ENCODE measurements at regions not wholly inside any gene's neighbourhood (a gene's known extent, or its start where the extent isn't known, plus 50 kb on each side); places are given as distances from the start of the nearest gene placed in this dataset.
A peak's percentile ranks its signal among the peaks of the same experiment; 100 is the strongest.

GRCh38 chr2:207284556-207285472 lies 119.1 kb upstream of the KLF7 start:
- Mint-ChIP-seq H3K9me3 (no peaks in the 10 kb centered on the region), H3K4me3 (no peak overlapping the region), H3K4me1 (peaks cover 13% of the 10 kb centered on the region), H3K27ac (peak overlapping the region in 1 of 3 experiments; percentile 57), H3K27me3 (ENCODE audit: low read depth) (peaks cover 3% of the 10 kb centered on the region), H3K36me3 (ENCODE audit: low read depth) (no peaks in the 10 kb centered on the region)
- no peak for TF ChIP-seq CTCF (IDR thresholded peaks at IDR 0.05; ENCODE audit: unreplicated experiment in 3 of 3)

GRCh38 chr2:207285473-207285815 lies 119.7 kb upstream of the KLF7 start:
- Mint-ChIP-seq H3K4me1 (peaks cover 13% of the 10 kb centered on the region), H3K4me3 (no peak overlapping the region), H3K27me3 (ENCODE audit: low read depth) (peaks cover 3% of the 10 kb centered on the region), H3K9me3 (no peaks in the 10 kb centered on the region), H3K36me3 (ENCODE audit: low read depth) (no peaks in the 10 kb centered on the region), H3K27ac (peak overlapping the region in 1 of 3 experiments; percentile 57)
- TF ChIP-seq CTCF (IDR thresholded peaks at IDR 0.05; ENCODE audit: unreplicated experiment in 3 of 3): no peak

GRCh38 chr2:207286106-207286505 lies 120.4 kb upstream of the KLF7 start:
- peaks cover 16% of the 10 kb centered on the region for H3K4me1 Mint-ChIP-seq
- no peak overlapping the region for H3K27ac Mint-ChIP-seq
- H3K27me3 Mint-ChIP-seq (ENCODE audit: low read depth): peaks cover 3% of the 10 kb centered on the region
- no peaks in the 10 kb centered on the region for H3K9me3 Mint-ChIP-seq
- no peaks in the 10 kb centered on the region for H3K36me3 Mint-ChIP-seq (ENCODE audit: low read depth)
- no peak overlapping the region for H3K4me3 Mint-ChIP-seq
- TF ChIP-seq CTCF (IDR thresholded peaks at IDR 0.05; ENCODE audit: unreplicated experiment in 3 of 3): no peak

GRCh38 chr2:207288628-207289027 lies 122.9 kb upstream of the KLF7 start:
- Mint-ChIP-seq H3K4me3 (no peak overlapping the region), H3K27me3 (ENCODE audit: low read depth) (no peaks in the 10 kb centered on the region), H3K36me3 (ENCODE audit: low read depth) (no peaks in the 10 kb centered on the region), H3K4me1 (peaks cover 10% of the 10 kb centered on the region), H3K9me3 (no peaks in the 10 kb centered on the region), H3K27ac (no peak overlapping the region)
- TF ChIP-seq CTCF (IDR thresholded peaks at IDR 0.05; ENCODE audit: unreplicated experiment in 3 of 3): no peak

GRCh38 chr2:207289295-207290018 lies 123.7 kb upstream of the KLF7 start:
- Mint-ChIP-seq H3K36me3 (ENCODE audit: low read depth) (no peaks in the 10 kb centered on the region), H3K27me3 (ENCODE audit: low read depth) (no peaks in the 10 kb centered on the region), H3K9me3 (no peaks in the 10 kb centered on the region), H3K4me1 (peaks cover 10% of the 10 kb centered on the region), H3K4me3 (no peak overlapping the region), H3K27ac (peak overlapping the region in 1 of 3 experiments; percentile 79)
- TF ChIP-seq CTCF (IDR thresholded peaks at IDR 0.05; ENCODE audit: unreplicated experiment in 3 of 3): no peak
